Sigmoid colon (tissue), 3 donors: ENCODE measurements at regions not wholly inside any gene's neighbourhood (a gene's known extent, or its start where the extent isn't known, plus 50 kb on each side); places are given as distances from the start of the nearest gene placed in this dataset.

Experiments
- POLR2A ChIP-seq, 2 donors: fragments of 450-650 bp; IDR thresholded peaks; one replicate each; pipeline ENCODE4 v1.6.1; 2016; ENCODE audit warnings: antibody characterized with exemption in 2 of 2, mild to moderate bottlenecking in 2 of 2, moderate library complexity in 2 of 2
- TF ChIP-seq, protein P1 (sequence below), 4 experiments: fragments of 450-650 bp in 3 of 4; fragments of 200-600 bp in 1 of 4; IDR thresholded peaks; one replicate each; pipeline ENCODE4 v1.5.1; 2016 to 2019; ENCODE audit warnings: antibody characterized with exemption in 4 of 4, mild to moderate bottlenecking in 3 of 4, moderate library complexity in 2 of 4

- TF ChIP-seq, protein P1, sequence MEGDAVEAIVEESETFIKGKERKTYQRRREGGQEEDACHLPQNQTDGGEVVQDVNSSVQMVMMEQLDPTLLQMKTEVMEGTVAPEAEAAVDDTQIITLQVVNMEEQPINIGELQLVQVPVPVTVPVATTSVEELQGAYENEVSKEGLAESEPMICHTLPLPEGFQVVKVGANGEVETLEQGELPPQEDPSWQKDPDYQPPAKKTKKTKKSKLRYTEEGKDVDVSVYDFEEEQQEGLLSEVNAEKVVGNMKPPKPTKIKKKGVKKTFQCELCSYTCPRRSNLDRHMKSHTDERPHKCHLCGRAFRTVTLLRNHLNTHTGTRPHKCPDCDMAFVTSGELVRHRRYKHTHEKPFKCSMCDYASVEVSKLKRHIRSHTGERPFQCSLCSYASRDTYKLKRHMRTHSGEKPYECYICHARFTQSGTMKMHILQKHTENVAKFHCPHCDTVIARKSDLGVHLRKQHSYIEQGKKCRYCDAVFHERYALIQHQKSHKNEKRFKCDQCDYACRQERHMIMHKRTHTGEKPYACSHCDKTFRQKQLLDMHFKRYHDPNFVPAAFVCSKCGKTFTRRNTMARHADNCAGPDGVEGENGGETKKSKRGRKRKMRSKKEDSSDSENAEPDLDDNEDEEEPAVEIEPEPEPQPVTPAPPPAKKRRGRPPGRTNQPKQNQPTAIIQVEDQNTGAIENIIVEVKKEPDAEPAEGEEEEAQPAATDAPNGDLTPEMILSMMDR (IDR thresholded peaks at IDR 0.05): no peak
- TF ChIP-seq POLR2A (IDR thresholded peaks at IDR 0.05): no peak
These were observed 75.7 kb upstream of the PDZD8 start for GRCh38 chr10:117450940-117451339.
